SK-N-SH treated with all-trans-retinoic acid at 6 μM for 48 hours (cell line): ENCODE measurements at regions not wholly inside any gene's neighbourhood (a gene's known extent, or its start where the extent isn't known, plus 50 kb on each side); places are given as distances from the start of the nearest gene placed in this dataset.

Experiments used
- BACH2 ChIP-seq: fragments of 250-450 bp; sonication (Bioruptor Pico); IDR thresholded peaks from 2 replicates; pipeline ENCODE4 v1.9.0; 2021; ENCODE audit warnings: mild to moderate bottlenecking, borderline replicate concordance
- CREB5 ChIP-seq: fragments of 250-450 bp; sonication (Bioruptor Pico); IDR thresholded peaks from 2 replicates; pipeline ENCODE4 v1.5.1; 2020; ENCODE audit warnings: low read depth, mild to moderate bottlenecking, moderate library complexity
- CSDC2 ChIP-seq: fragments of 250-450 bp; sonication (Bioruptor Pico); IDR thresholded peaks from 2 replicates; pipeline ENCODE4 v1.5.0; 2020; ENCODE audit warnings: mild to moderate bottlenecking, moderate library complexity
- CSRNP3 ChIP-seq: fragments of 250-450 bp; sonication (Bioruptor Pico); IDR thresholded peaks from 2 replicates; pipeline ENCODE4 v1.5.1; 2021; ENCODE audit warnings: mild to moderate bottlenecking, moderate library complexity
- ESRRG ChIP-seq: fragments of 250-450 bp; sonication (Bioruptor Pico); IDR thresholded peaks from 2 replicates; pipeline ENCODE4 v1.6.1; 2021; ENCODE audit warnings: mild to moderate bottlenecking
- PATZ1 ChIP-seq: fragments of 250-450 bp; sonication (Bioruptor Pico); IDR thresholded peaks from 2 replicates; pipeline ENCODE4 v1.8.0; 2020; ENCODE audit warnings: mild to moderate bottlenecking, moderate library complexity, borderline replicate concordance
- TOX ChIP-seq: fragments of 250-450 bp; sonication (Bioruptor Pico); IDR thresholded peaks from 2 replicates; pipeline ENCODE4 v1.8.0; 2021; ENCODE audit warnings: mild to moderate bottlenecking, moderate library complexity, borderline replicate concordance
- TSHZ2 ChIP-seq: fragments of 250-450 bp; sonication (Bioruptor Pico); IDR thresholded peaks from 2 replicates; pipeline ENCODE4 v1.5.0; 2020; ENCODE audit warnings: mild to moderate bottlenecking, moderate library complexity
- ZFP30 ChIP-seq: fragments of 450-650 bp; formaldehyde crosslinking; IDR thresholded peaks from 2 replicates; pipeline ENCODE4 v1.5.0; 2022; ENCODE audit warnings: mild to moderate bottlenecking, moderate library complexity
- ZNF565 ChIP-seq: fragments of 450-650 bp; formaldehyde crosslinking; conservative IDR thresholded peaks from 2 replicates; pipeline ENCODE4 v1.5.0; 2020; ENCODE audit warnings: low read depth, mild to moderate bottlenecking, moderate library complexity
- ZNF70 ChIP-seq: fragments of 450-650 bp; formaldehyde crosslinking; IDR thresholded peaks from 2 replicates; pipeline ENCODE4 v1.5.0; 2020; ENCODE audit warnings: mild to moderate bottlenecking, moderate library complexity

- TF ChIP-seq ZNF70 (no peak), CSDC2 (CRISPR knock-in tag) (no peak), ZFP30 (no peak), PATZ1 (CRISPR knock-in tag) (no peak), ZNF565 (CRISPR knock-in tag) (no peak), TSHZ2 (CRISPR knock-in tag) (no peak), TOX (CRISPR knock-in tag) (no peak), CREB5 (CRISPR knock-in tag) (no peak), ESRRG (CRISPR knock-in tag) (no peak), CSRNP3 (no peak), BACH2 (no peak)
Observed at GRCh38 chr9:100959226-100959625, 69.3 kb upstream of the PLPPR1 start.
